ENCODE measurements at regions not wholly inside any gene's neighbourhood (a gene's known extent, or its start where the extent isn't known, plus 50 kb on each side); places are given as distances from the start of the nearest gene placed in this dataset.
"Not testable (repeated sequence)": the region's sequence is repeated elsewhere in the genome, so short reads cannot be mapped to it uniquely, and the experiment has no call there.

GRCh38 chr2:44092519-44092918 is 76.2 kb upstream of the PPM1B start:
- H2BK12ac ChIP-seq (ENCODE audit: low read depth, low read length); H3K9me3 ChIP-seq (ENCODE audit: insufficient read depth in 2 of 2, low read depth in 1 of 2, low read length in 1 of 2); H3K18ac ChIP-seq (ENCODE audit: extremely low read depth, low read length); H3K23me2 ChIP-seq (ENCODE audit: low read depth, low read length); H2AK5ac ChIP-seq (ENCODE audit: low read depth, low read length); H4K91ac ChIP-seq (replicated peaks; ENCODE audit: insufficient read length, low read length); H4K8ac ChIP-seq (ENCODE audit: extremely low read depth, insufficient read depth, low read length); H3K27me3 ChIP-seq (replicated peaks in 1 of 4; ENCODE audit: control insufficient read depth in 3 of 4, extremely low read depth in 1 of 4, insufficient read depth in 3 of 4, low read length in 3 of 4); H3K4ac ChIP-seq (replicated peaks; ENCODE audit: insufficient read length, low read depth, low read length); H2BK120ac ChIP-seq (replicated peaks; ENCODE audit: low read depth, low read length); H2BK20ac ChIP-seq (ENCODE audit: low read length); H4K5ac ChIP-seq (ENCODE audit: insufficient read length, low read depth, low read length); H3K9ac ChIP-seq (replicated peaks in 1 of 4; ENCODE audit: extremely low read depth in 1 of 4, low read depth in 3 of 4, low read length in 3 of 4); H3K79me2 ChIP-seq (ENCODE audit: control insufficient read depth in 1 of 2, insufficient read depth in 2 of 2, low read length in 2 of 2); H3K36me3 ChIP-seq (ENCODE audit: control insufficient read depth in 2 of 4, insufficient read depth in 4 of 4, low read length in 3 of 4); H3K4me2 ChIP-seq (ENCODE audit: insufficient read depth in 1 of 2, low read depth in 2 of 2, low read length in 2 of 2); H3K56ac ChIP-seq (replicated peaks; ENCODE audit: insufficient read length, low read depth, low read length); H3K14ac ChIP-seq (ENCODE audit: insufficient read length); H3K4me3 ChIP-seq (ENCODE audit: extremely low read depth in 1 of 4, insufficient read depth in 2 of 4, low read depth in 3 of 4, low read length in 4 of 4); H2AFZ ChIP-seq (ENCODE audit: low read length); H3K23ac ChIP-seq (ENCODE audit: insufficient read length); DNase-seq (ENCODE audit: low read depth in 1 of 2, low spot score in 2 of 2); H2BK5ac ChIP-seq (ENCODE audit: low read depth, low read length); H3K27ac ChIP-seq (ENCODE audit: low read depth, low read length); FAIRE-seq; H4K20me1 ChIP-seq (replicated peaks in 1 of 2; ENCODE audit: control insufficient read depth in 1 of 2, insufficient read depth in 2 of 2, low read length in 2 of 2); H2BK15ac ChIP-seq (ENCODE audit: low read length); H3K79me1 ChIP-seq (ENCODE audit: low read depth, low read length): not testable (repeated sequence)
- peaks cover 3 to 21% (median 12%) of the 10 kb centered on the region in 4 experiments; a peak in 6 of 7 replicates for H3K4me1 ChIP-seq (replicated peaks in 1 of 4; ENCODE audit: control insufficient read depth in 3 of 4, insufficient read depth in 4 of 4, low read length in 3 of 4)
- 96% methylated on average over 5 of the region's 5 CpGs; no CpG with 5 or more reads in 1 of the 2 experiments for WGBS, 2 experiments (ENCODE audit: extremely low coverage in 1 of 2, insufficient coverage in 1 of 2, insufficient read length in 1 of 2, insufficient replicate concordance in 2 of 2, low coverage in 1 of 2, low lambda C conversion rate in 2 of 2, missing lambda C conversion rate in 1 of 2)
- ChIA-PET CTCF (ENCODE audit: partially characterized antibody) (interaction anchor here (0.9 to 2.0 kb wide), 6 partner anchors 9 to 863 kb away, joined by 3 to 5 read pairs (median 3); no protein-coding TSS in a partner anchor), POLR2A (ENCODE audit: partially characterized antibody) (interaction anchor here (2.5 kb wide), 1 partner anchor 8 kb away, joined by 8 read pairs; no protein-coding TSS in a partner anchor)
